PC-9 (cell line): ENCODE measurements at regions not wholly inside any gene's neighbourhood (a gene's known extent, or its start where the extent isn't known, plus 50 kb on each side); places are given as distances from the start of the nearest gene placed in this dataset.

ENCODE experiments used
- EZH2 ChIP-seq: fragments of 200-600 bp; sonication (generic); IDR thresholded peaks from 2 replicates; pipeline ENCODE4 v1.8.0; 2017; ENCODE audit warnings: antibody characterized with exemption, low read depth
- TF ChIP-seq, protein P1 (sequence below): fragments of 200-600 bp; sonication (generic); conservative IDR thresholded peaks from 2 replicates; pipeline ENCODE4 v1.6.1; 2017; ENCODE audit warnings: mixed run types, antibody characterized with exemption, mild to moderate bottlenecking, moderate library complexity

DNA sequence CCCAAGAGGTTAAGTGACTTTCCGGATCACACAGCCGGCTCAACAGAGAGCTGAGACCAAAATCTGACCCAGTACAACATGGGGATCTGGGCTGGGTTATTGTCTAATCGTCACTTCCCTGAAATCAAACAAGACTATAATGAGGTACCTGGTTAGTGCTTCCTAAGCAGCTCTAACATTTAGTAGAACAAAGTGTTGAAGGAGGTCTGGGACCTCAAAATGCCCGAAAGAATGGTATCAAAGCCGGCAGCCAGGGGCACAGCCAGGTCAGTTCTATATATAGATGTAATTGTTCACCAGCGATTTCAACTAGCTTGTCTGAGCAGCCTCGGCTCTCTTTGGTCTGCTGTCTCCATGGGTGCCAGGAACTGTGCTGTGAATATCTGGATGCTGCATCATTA, 245.5 kb upstream of the ECI2 start:
- TF ChIP-seq, protein P1, sequence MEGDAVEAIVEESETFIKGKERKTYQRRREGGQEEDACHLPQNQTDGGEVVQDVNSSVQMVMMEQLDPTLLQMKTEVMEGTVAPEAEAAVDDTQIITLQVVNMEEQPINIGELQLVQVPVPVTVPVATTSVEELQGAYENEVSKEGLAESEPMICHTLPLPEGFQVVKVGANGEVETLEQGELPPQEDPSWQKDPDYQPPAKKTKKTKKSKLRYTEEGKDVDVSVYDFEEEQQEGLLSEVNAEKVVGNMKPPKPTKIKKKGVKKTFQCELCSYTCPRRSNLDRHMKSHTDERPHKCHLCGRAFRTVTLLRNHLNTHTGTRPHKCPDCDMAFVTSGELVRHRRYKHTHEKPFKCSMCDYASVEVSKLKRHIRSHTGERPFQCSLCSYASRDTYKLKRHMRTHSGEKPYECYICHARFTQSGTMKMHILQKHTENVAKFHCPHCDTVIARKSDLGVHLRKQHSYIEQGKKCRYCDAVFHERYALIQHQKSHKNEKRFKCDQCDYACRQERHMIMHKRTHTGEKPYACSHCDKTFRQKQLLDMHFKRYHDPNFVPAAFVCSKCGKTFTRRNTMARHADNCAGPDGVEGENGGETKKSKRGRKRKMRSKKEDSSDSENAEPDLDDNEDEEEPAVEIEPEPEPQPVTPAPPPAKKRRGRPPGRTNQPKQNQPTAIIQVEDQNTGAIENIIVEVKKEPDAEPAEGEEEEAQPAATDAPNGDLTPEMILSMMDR: no peak
- TF ChIP-seq EZH2: no peak
